KOPT-K1 (cell line): ENCODE measurements at regions not wholly inside any gene's neighbourhood (a gene's known extent, or its start where the extent isn't known, plus 50 kb on each side); places are given as distances from the start of the nearest gene placed in this dataset.
"Not testable (repeated sequence)": the region's sequence is repeated elsewhere in the genome, so short reads cannot be mapped to it uniquely, and the experiment has no call there.

Experiments used
- H3K27ac ChIP-seq: fragments of 200-600 bp; sonication (generic); 2 replicates; pipeline ENCODE4 v1.5.1; 2016; ENCODE audit warnings: antibody characterized with exemption, mild to moderate bottlenecking, low read depth, low read length; ENCODE audit not compliant: poor library complexity, severe bottlenecking
- H3K36me3 ChIP-seq: fragments of 200-600 bp; sonication (generic); 2 replicates; pipeline ENCODE4 v1.5.1; 2017; ENCODE audit warnings: antibody characterized with exemption, mild to moderate bottlenecking, low read length, moderate library complexity; ENCODE audit not compliant: insufficient read depth
- H3K9me3 ChIP-seq: fragments of 200-600 bp; sonication (generic); 2 replicates; pipeline ENCODE4 v1.5.1; 2017; ENCODE audit warnings: antibody characterized with exemption, low read length, mild to moderate bottlenecking; ENCODE audit not compliant: insufficient read depth, poor library complexity, severe bottlenecking

DNA sequence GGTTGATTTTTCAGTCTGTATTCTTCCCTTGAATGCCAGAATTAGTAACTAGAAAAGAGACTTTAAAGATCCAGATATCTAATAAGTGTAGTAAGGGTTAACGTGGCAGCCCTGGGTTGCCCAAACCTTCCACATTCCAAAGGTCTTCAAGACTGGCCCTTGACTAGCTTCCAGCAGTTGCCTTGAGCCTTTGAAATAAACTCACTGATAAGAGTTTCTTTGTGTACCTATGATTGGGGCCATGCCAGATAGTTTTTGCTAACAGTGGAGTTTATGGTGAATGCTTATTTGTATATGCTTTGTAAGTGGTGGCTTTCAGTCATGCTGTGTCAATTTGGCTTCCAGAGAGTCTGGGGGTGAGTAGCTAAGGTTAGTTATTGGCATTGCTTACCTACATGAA lies 722.3 kb downstream of the RNF144A start:
- peaks cover 11% of the 10 kb centered on the region for H3K9me3 ChIP-seq
- H3K27ac ChIP-seq = no peak overlapping the region
- no peaks in the 10 kb centered on the region for H3K36me3 ChIP-seq

DNA sequence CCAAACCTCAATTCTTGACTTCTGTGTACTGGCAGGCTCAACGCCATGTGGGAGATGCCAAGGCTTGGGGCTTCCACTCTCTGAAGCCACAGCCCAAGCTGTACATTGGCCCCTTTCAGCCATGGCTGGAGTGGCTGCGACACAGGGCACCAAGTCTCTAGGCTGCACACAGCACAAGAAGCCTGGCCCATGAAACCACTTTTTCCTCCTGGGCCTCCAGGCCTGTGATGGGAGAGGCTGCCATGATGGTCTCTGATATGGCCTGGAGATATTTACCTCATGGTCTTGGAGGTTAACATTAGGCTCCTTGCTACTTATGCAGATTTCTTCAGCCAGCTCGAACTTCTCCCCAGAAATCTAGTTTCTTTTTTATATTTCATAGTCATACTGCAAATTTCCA lies 724.1 kb downstream of the RNF144A start:
- H3K36me3 ChIP-seq, H3K27ac ChIP-seq: not testable (repeated sequence)
- peaks cover 11% of the 10 kb centered on the region for H3K9me3 ChIP-seq

DNA sequence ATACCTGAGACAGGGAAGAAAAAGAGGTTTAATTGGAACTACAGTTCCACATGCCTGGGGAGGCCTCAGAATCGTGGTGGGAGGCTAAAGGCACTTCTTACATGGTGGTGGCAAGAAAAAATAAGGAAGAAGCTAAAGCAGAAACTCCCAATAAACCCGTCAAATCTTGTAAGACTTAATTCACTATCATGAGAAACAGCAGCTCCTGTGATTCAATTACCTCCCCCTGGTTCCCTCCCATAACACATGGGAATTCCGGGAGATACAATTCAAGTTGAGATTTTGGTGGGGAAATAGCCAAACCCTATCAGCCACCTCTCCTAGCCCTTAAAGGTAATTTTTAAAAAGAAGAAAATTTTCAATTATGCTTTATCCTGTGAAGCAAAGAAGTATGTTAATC lies 728.8 kb downstream of the RNF144A start:
- no peak overlapping the region for H3K27ac ChIP-seq
- peaks cover 9% of the 10 kb centered on the region for H3K9me3 ChIP-seq
- no peaks in the 10 kb centered on the region for H3K36me3 ChIP-seq

DNA sequence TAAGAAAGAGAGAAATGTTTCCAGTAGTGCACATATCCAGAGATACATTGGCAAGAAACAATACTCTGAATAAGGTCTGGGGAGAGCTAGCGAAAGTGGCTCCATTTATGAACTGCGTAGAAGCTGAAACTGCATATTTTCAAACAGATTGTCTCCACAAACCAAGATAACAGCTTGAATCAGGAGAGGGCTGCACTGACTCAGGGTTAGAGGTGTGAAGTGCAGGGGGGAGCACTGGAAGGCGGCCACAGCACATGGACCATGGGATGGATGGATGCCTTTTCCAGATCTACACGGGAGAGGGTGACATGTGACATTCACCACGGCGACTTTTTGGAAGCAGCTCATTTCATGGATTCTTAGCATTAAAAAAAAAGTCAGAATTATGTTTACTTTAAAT lies 729.4 kb downstream of the RNF144A start:
- Histone ChIP-seq H3K9me3 (peaks cover 3% of the 10 kb centered on the region), H3K36me3 (no peaks in the 10 kb centered on the region), H3K27ac (no peak overlapping the region)

DNA sequence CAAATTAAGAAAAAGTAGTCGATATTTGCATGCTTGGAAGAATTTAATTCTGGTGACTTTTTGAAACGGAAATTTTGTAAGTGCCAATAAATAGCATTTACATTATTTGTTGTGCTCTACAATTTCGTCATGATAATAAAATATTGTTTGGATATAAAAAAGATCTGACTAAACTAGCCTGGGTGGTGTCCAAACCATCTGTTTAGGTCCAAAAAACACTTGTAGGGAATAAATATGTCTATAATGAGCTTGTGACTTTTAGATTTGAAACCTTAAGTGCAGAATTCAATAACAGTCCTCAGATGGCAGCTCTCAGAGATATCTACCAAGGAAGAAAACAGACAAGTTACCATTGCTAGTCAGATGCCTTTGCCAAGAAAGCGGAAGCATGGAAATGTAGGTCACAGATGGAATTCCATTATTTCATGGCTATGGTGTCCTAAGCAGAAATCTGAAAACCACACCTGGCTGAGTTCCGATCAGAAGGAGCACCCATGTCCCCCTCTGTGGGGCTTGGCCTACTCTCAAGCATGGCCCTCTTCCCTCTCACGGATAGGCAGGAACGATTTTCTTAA lies 731.1 kb downstream of the RNF144A start:
- Histone ChIP-seq H3K9me3 (no peaks in the 10 kb centered on the region), H3K36me3 (no peaks in the 10 kb centered on the region), H3K27ac (no peak overlapping the region)

DNA sequence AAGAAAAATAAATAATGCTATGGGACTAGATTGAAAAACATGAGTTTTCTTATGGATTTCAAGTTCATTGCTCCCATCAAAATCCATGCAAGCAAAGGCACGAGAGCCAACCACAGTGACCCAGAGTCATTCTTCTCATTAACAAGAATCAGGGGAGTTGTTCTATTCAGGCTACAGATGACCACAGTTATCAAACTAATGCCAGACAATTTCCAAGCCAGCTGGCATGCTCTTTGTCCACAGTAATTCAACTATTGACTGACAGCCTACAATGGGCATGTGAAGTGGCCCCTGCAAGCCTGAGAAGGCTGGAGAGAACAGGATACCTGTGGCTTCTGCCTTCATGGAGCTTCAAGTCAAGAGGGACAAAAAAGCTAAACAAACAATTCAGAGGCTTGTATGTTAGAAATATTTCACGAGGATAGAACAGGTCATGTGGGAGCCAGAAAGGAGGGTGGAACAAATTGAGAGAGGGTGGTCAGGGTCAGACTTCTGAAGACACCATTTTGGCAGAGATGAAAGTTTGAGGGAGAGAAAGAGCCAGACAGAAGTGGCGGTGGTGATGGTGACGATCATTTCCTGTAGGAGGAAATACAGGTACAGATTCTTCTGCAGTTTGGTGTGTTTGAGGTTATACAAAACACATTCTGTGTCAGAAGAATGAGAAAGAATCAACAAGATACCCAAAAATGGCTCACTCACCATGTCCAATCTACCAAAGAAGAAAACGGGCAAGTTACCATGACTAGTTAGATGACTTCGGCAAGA lies 732.4 kb downstream of the RNF144A start:
- no peaks in the 10 kb centered on the region for H3K9me3 ChIP-seq
- no peak overlapping the region for H3K27ac ChIP-seq
- no peaks in the 10 kb centered on the region for H3K36me3 ChIP-seq

DNA sequence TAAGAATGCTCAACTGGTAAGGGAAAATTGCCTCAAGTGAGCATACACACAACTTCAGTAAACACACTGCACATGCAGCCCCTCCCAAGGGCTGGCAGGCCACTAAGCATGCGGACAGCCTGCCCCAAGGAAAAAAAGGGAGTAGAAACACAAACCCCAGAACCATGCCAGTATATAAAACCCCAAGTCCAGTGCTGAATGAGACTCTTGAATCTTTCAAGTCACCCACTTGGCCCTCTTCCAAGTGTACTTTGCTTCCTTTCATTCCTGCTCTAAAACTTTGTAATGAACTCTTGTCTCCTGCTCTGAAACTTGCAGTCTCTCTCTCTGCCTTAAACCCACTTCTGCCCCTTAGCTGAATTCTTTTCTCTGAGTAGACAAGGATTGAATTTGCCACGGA lies 736.4 kb downstream of the RNF144A start:
- Histone ChIP-seq H3K27ac (no peak overlapping the region), H3K9me3 (no peaks in the 10 kb centered on the region), H3K36me3 (no peaks in the 10 kb centered on the region)

DNA sequence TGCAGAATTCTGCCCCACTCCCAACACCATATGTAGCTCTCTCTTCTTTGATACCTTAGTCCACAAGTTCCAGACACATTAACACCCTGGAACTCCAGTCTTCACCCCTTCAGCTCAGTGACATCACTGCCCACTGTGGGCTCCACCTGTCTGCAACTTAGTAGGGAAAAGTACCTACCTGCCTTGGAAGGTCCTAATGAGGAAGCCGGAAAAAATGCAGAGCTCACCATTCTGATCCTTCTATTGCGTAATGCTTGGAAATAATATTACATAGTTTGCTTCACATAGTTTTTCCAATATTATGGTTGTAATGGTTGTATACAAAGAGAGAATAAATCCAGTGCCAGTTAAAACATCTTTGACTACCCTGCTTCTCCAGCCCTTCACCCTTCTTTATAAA lies 738.4 kb downstream of the RNF144A start:
- H3K36me3 ChIP-seq = no peaks in the 10 kb centered on the region
- no peaks in the 10 kb centered on the region for H3K9me3 ChIP-seq

DNA sequence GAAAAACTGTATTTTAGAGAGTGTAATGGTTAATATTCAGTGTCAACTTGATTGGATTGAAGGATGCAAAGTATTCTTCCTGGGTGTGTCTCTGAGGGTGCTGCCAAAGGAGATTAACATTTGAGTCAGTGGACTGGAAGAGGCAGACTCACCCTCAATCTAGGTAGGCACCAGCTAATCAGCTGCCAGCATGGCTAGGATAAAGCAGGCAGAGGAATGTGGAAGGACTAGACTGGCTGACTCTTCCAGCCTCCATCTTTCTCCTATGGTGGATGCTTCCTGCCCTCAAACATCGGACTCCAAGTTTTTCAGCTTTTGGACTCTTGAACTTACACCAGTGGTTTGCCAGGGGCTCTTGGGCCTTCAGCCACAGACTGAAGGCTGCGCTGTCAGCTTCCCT lies 740.3 kb downstream of the RNF144A start:
- not testable (repeated sequence) for H3K36me3 ChIP-seq, H3K27ac ChIP-seq, H3K9me3 ChIP-seq

More for the DNA sequence above, 738.4 kb downstream of the RNF144A start:
- no peak overlapping the region for H3K27ac ChIP-seq

DNA sequence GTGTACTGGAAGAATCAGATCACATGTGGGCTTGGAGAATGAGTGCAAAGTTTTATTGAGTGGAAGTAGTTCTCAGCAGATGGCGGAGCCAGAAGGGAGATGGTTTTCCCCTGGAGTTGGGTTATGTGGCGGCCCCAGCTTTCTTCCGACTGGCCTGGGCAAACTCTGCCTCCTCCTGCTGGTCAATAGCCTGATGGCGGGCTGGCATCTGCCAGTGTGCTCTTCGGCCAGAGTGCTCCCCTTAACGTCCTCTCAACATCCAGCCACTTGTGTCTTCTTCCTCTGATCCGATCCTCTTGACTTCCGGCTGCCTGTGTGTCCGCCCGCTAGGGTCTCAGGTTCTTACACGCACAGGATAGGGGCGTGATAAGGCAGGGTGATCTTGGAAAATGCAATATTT lies 741.3 kb downstream of the RNF144A start:
- Histone ChIP-seq H3K9me3 (no peaks in the 10 kb centered on the region), H3K27ac (no peak overlapping the region), H3K36me3 (no peaks in the 10 kb centered on the region)

DNA sequence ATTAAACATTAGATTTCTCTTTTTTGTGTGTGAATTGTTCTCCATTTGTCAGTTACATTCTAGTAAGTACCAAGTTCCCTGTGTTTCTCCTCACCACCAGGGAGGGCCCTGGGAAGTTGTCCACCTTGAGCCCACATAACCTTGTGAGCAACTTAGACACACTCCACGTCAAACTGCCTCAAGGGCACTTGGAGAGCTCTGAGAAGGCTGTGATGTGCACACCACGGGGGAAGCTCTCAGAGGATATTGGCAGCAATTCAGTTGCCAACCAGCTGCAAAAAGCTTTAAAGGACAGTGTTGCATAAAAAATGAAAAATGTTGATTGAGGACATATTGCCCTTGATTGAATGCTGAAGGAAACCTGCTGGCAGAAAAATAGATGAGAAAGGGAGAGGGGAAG lies 743.6 kb downstream of the RNF144A start:
- H3K27ac ChIP-seq = no peak overlapping the region
- H3K9me3 ChIP-seq = no peaks in the 10 kb centered on the region
- no peaks in the 10 kb centered on the region for H3K36me3 ChIP-seq

DNA sequence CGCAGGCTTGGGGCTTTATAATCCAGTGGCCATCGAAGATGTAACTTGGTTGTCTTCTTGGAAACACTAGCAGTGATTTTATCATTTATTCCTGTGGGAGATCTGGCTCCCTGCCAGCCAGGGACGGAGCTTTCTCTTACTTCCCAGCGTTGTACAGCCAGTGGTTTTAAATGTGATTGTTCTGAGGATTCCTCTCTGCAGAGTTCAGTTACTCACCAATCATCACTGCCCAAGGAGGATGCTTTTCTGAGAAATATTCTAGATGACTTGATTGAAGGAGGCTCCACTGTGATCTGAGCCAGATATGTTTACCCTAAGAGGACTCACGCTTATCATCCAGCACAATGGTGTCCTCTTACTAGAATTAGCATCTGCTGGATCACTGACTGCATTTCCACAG lies 744.3 kb downstream of the RNF144A start:
- H3K36me3 ChIP-seq = no peaks in the 10 kb centered on the region
- H3K9me3 ChIP-seq = no peaks in the 10 kb centered on the region
- H3K27ac ChIP-seq = no peak overlapping the region

DNA sequence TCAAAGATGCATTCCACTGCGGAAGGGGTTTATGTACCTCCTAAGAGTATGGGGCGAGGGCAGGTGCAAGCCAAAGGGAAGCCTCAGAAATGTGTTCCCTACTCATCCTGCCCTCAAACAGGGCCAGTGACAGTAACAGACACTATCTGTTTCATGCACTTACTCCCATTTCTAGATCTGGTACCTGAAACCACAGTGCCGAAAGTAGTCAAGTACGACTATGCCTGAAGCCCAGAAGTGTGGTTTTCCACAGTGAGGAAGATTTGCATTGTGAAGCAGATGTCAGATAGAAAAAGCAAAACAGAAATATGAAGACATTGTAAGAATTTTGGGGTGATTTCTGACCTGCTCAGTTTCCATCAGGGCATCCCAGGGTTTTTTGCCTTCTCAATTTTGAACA lies 748.7 kb downstream of the RNF144A start:
- Histone ChIP-seq H3K9me3 (no peaks in the 10 kb centered on the region), H3K27ac (no peak overlapping the region), H3K36me3 (no peaks in the 10 kb centered on the region)

DNA sequence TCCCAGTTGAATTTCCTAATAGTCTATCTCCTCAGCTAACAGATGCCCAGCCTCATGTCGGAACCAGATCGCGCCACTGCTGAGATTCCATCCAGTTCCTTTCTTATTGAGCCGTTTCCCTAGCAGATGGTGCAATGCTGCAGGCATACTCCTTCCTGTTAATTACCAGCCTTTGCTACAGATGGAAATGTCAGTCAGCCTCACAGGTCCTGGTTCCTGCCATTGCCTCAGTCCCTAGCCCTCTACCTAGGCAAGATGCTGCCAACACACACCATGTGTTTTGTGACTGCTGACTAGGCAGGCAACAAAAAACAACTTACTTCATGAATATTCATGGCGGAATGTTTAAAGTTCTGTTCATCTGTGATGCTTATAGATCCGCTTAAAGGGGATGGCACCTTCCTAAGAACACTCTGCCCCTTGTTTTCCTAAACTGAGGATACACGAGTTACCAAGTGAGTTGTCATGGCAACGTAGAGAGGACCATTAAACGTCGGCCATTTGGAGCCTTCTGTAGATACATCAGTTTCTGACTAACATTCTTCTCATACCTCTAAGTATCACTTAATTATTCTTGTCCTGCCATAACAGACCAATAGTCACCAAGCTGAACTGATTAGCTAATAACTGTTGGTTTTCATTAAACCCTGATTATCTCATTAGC lies 749.5 kb downstream of the RNF144A start:
- H3K9me3 ChIP-seq = no peaks in the 10 kb centered on the region
- no peak overlapping the region for H3K27ac ChIP-seq
- no peaks in the 10 kb centered on the region for H3K36me3 ChIP-seq

DNA sequence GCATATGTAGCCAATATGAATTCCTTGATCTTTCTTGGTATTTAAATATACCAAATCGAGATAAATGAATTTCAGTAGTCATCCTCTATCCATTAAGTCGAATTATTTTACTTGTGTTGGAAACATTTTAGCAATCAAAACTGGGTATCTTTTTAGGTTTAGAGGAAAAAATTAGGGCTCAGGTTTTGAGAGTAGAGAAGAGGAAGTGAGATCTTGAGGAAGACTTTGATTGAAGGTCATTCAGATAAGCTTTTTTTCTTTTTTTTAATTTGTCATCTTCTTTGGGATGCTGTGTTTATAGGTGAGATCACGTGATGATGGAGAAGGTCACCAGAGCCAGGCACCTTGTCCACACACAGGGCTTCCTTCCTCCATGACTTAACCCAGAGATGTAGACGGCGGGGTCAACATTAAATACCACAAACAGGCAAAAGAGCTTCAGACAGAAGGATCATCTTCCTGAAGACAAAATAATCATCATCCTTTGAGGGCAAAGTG lies 750.1 kb downstream of the RNF144A start:
- H3K9me3 ChIP-seq = no peaks in the 10 kb centered on the region
- no peak overlapping the region for H3K27ac ChIP-seq

More for the DNA sequence above, 750.1 kb downstream of the RNF144A start:
- no peaks in the 10 kb centered on the region for H3K36me3 ChIP-seq
